ENCODE measurements at regions not wholly inside any gene's neighbourhood (a gene's known extent, or its start where the extent isn't known, plus 50 kb on each side); places are given as distances from the start of the nearest gene placed in this dataset.

DNA sequence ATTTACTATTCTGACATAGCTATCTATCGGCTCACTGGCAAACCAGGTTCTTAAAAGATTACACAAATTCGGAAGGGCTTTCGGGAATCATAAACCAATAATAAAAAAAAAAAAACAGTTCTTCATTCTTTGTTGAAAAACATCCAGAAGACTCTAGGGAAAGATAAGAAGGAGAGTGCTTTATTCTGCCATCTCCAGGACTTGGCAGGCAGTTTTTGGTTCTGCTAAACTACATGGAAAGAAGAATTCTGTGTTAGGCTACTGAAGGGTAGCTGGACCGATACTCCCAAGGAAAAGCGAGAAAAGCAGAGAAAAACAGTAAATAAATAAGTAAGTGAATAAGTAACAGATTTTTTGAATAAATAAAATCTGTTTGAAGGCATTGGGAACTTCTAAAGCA is 423.5 kb upstream of the KLF6 start:
- no peak for TF ChIP-seq CTCF (conservative IDR thresholded peaks at IDR 0.05)
- no peak for TF ChIP-seq EZH2 (IDR thresholded peaks at IDR 0.05; ENCODE audit: low read depth)
